NB4 (cell line): ENCODE measurements at regions not wholly inside any gene's neighbourhood (a gene's known extent, or its start where the extent isn't known, plus 50 kb on each side); places are given as distances from the start of the nearest gene placed in this dataset.

ENCODE experiments used
- DNase-seq: peaks from one replicate; pipeline ENCODE4 v3.0.0; 2010; ENCODE audit warnings: low read depth
- H3K4me3 ChIP-seq: one replicate; pipeline ENCODE4 v1.5.1; 2011; ENCODE audit warnings: mild to moderate bottlenecking, low read depth, low read length, moderate library complexity
- MYC ChIP-seq: IDR thresholded peaks from 2 replicates; pipeline ENCODE4 v1.6.1; 2011; ENCODE audit warnings: low read depth, low read length
- POLR2A ChIP-seq: IDR thresholded peaks from 2 replicates; pipeline ENCODE4 v1.6.1; 2011; ENCODE audit warnings: mild to moderate bottlenecking; ENCODE audit not compliant: insufficient read length; ENCODE audit errors: extremely low read depth
- TF ChIP-seq, protein P1 (sequence below): IDR thresholded peaks from one replicate; pipeline ENCODE4 v1.5.1; 2012; ENCODE audit warnings: low read depth, low read length
- TF ChIP-seq, protein P2 (sequence below): IDR thresholded peaks from 2 replicates; pipeline ENCODE4 v1.6.1; 2011; ENCODE audit warnings: low read depth, low read length

DNA sequence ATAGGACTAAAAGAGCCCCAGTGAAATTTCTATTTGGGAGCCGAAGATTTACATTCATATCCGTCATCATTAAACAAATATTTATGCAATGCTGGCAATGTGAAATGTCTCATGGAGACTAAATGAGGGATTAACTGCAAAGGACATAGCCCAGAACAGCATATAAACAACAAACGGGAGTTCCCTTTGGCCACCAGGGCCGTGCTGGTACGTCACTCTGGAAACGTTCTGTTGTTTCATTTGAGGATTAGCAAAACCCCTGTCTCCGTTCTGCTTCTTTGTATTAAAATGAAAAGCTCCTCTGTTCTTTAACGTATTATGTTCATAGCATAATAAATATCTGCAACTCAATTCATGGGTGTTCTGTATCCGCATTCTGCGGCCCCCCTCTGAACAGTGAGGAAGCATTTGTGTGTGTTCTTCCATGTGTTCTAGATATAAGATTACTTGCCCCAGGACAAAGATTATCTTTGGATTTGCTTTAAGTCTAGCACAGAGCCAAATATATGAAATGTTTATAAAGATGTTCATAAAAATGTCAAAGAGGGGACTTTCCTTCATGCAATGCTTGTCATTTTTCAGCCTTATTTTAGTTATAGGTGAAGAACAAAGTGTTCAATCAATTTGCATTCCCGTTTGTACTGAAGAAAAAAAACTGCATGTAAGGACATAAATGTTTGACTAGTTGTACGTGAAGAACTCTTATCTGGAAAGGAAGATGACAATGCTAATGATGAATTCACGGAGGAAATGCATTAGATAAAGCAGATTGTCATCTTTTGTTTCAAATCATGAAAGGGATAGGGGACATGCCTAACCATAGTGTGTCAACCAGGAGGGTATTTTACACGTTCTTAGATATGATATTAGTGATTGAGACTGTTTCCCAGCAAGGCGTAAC, 90.0 kb upstream of the TNFAIP3 start:
- no peak for DNase-seq
- H3K4me3 ChIP-seq: no peak overlapping the region
- TF ChIP-seq POLR2A (no peak), MYC (no peak)
- TF ChIP-seq, protein P1, sequence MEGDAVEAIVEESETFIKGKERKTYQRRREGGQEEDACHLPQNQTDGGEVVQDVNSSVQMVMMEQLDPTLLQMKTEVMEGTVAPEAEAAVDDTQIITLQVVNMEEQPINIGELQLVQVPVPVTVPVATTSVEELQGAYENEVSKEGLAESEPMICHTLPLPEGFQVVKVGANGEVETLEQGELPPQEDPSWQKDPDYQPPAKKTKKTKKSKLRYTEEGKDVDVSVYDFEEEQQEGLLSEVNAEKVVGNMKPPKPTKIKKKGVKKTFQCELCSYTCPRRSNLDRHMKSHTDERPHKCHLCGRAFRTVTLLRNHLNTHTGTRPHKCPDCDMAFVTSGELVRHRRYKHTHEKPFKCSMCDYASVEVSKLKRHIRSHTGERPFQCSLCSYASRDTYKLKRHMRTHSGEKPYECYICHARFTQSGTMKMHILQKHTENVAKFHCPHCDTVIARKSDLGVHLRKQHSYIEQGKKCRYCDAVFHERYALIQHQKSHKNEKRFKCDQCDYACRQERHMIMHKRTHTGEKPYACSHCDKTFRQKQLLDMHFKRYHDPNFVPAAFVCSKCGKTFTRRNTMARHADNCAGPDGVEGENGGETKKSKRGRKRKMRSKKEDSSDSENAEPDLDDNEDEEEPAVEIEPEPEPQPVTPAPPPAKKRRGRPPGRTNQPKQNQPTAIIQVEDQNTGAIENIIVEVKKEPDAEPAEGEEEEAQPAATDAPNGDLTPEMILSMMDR: no peak
- TF ChIP-seq, protein P2, sequence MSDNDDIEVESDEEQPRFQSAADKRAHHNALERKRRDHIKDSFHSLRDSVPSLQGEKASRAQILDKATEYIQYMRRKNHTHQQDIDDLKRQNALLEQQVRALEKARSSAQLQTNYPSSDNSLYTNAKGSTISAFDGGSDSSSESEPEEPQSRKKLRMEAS: no peak

DNA sequence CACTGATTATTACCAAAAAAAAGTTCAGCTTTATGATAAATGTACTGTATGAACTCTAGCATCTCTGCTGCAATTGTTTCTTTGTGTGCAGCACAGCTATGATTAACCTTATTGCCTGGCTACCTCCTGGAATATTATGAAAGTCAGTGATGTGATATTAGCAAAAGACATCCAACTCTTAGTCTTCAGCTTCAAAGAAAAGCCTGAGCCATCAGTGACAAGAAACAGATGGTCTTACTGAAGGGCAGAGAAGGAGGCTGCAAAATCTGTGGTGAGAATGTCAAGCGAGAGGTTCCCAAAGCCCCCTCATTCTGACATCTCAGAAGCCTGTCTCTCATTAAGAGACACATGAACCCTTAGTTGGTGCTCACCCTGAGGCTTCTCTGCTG, 89.4 kb upstream of the TNFAIP3 start:
- DNase-seq: no peak
- TF ChIP-seq POLR2A (no peak), MYC (no peak)
- TF ChIP-seq, protein P1: no peak
- TF ChIP-seq, protein P2: no peak
- no peak overlapping the region for H3K4me3 ChIP-seq

DNA sequence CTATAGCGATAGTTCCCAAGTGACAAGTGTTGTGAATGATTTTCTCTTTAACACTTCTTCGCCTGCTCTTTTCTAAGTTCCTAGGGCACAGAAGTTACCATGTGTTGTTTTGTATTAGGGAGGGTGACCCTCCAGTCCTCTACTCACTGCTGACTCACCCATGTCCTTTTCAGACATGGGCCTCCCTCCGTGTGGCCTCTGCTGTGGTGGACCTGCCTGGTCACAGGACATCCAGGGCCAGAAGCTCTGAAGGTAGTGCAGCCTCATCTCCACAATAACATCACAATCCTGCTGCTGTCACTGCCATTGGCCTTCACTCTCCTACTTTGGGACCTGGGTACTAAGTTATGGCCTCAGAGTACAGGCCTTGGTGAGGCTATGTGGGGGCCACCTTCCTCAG, 87.1 kb upstream of the TNFAIP3 start:
- no peak overlapping the region for H3K4me3 ChIP-seq
- no peak for DNase-seq
- no peak for TF ChIP-seq MYC
- TF ChIP-seq, protein P2: no peak

DNA sequence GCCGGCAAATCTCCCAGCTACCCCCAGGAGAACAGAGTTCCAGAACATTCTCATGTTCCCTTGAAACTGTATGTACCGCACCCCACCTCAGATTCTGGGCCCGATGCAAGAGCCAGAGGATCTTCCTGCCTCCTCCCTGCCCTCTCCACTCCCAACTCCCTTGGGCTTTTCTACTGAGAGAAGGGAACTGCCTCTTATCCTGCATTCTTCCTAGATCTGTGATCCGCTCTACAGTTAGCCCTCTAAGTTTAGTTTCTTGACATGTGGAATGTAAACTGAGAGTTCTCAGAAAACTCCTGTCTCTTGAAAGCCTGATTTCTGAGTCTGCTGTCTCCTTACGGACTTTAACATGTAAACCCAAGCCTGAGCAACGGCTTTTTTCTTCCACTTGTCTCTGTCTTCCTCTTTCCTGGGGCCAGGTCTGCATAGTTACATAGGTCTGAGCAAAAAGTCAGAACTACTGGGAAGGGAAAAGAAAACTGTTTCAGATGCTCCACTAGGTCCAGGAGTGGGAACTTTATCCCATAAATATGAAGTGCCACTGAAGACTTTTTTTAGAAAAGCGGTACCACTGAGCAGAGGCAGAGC, 86.5 kb upstream of the TNFAIP3 start:
- H3K4me3 ChIP-seq: no peak overlapping the region

DNA sequence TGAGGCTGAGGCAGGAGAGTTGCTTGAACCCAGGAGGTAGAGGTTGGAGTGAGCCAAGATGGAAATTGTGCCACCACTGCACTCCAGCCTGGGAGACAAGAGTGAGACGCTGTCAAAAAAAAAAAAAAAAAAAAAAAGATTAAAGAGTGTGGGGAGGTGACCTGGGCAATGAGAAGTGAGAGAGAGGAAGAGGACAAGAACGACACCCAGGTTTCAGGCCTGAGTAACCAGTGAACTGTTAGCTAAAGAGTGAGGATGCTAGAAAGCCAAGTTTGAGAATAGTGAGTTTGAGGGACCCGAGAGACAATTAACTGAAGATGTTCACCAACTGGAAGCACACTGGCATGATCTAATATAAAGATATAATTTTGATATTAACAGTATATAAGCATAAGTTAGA, 85.4 kb upstream of the TNFAIP3 start:
- no peak overlapping the region for H3K4me3 ChIP-seq
- DNase-seq: no peak
- TF ChIP-seq, protein P2: no peak
- TF ChIP-seq, protein P1: no peak
- TF ChIP-seq POLR2A (no peak), MYC (no peak)

More for the DNA sequence above, 86.5 kb upstream of the TNFAIP3 start:
- no peak for DNase-seq
- no peak for TF ChIP-seq POLR2A
- TF ChIP-seq, protein P1: no peak
- TF ChIP-seq MYC: no peak
- TF ChIP-seq, protein P2: no peak
